ENCODE measurements at regions not wholly inside any gene's neighbourhood (a gene's known extent, or its start where the extent isn't known, plus 50 kb on each side); places are given as distances from the start of the nearest gene placed in this dataset.

- DNase-seq (ENCODE audit: low read depth): no peak
- no peak for TF ChIP-seq CTCF (conservative IDR thresholded peaks at IDR 0.05; ENCODE audit: low read depth, low read length)
- H3K4me3 ChIP-seq (ENCODE audit: low read depth, low read length): no peak overlapping the region
Measured at GRCh38 chr12:47412601-47413236, 293.1 kb downstream of the RPAP3 start.

- no peak for TF ChIP-seq CTCF (conservative IDR thresholded peaks at IDR 0.05; ENCODE audit: low read depth, low read length)
- no peak for DNase-seq (ENCODE audit: low read depth)
- H3K4me3 ChIP-seq (ENCODE audit: low read depth, low read length): no peak overlapping the region
Measured at GRCh38 chr12:47411966-47412365, 293.9 kb downstream of the RPAP3 start.

GRCh38 chr12:47410862-47411261, 295.0 kb downstream of the RPAP3 start:
- no peak for TF ChIP-seq CTCF (conservative IDR thresholded peaks at IDR 0.05; ENCODE audit: low read depth, low read length)
- DNase-seq (ENCODE audit: low read depth): no peak
- no peak overlapping the region for H3K4me3 ChIP-seq (ENCODE audit: low read depth, low read length)

GRCh38 chr12:47410383-47410782, 295.4 kb downstream of the RPAP3 start:
- no peak for TF ChIP-seq CTCF (conservative IDR thresholded peaks at IDR 0.05; ENCODE audit: low read depth, low read length)
- DNase-seq (ENCODE audit: low read depth): no peak
- H3K4me3 ChIP-seq (ENCODE audit: low read depth, low read length): no peak overlapping the region

- no peak overlapping the region for H3K4me3 ChIP-seq (ENCODE audit: low read depth, low read length)
- TF ChIP-seq CTCF (conservative IDR thresholded peaks at IDR 0.05; ENCODE audit: low read depth, low read length): no peak
- DNase-seq (ENCODE audit: low read depth): no peak
Measured at GRCh38 chr12:47409310-47409987, 296.4 kb downstream of the RPAP3 start.

GRCh38 chr12:47408171-47408871, 297.5 kb downstream of the RPAP3 start:
- H3K4me3 ChIP-seq (ENCODE audit: low read depth, low read length): no peak overlapping the region
- peak; percentile 45 for TF ChIP-seq CTCF (conservative IDR thresholded peaks at IDR 0.05; ENCODE audit: low read depth, low read length)
- DNase-seq (ENCODE audit: low read depth): no peak

All from choroid plexus epithelial cell (primary cell).